ENCODE measurements at regions not wholly inside any gene's neighbourhood (a gene's known extent, or its start where the extent isn't known, plus 50 kb on each side); places are given as distances from the start of the nearest gene placed in this dataset.
"Not testable (repeated sequence)": the region's sequence is repeated elsewhere in the genome, so short reads cannot be mapped to it uniquely, and the experiment has no call there.

DNA sequence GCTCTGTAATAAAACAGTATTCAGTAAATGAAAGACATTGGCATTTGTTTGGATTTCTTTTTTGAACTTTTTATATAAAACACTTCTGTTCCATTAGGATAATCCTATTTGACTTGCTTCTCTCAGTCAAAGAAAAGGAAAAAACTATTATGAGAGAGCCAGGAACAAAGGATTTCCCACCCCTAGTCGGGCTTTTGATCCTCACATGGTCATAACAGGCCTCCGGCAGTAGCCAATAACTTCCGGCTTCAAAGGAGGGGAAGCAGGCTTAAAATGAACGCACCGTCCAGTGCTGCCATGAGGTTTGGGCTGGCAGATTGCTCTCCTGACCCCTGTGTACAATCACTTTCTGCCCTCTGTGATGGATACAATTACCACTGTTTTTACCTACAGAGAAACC lies 209.3 kb downstream of the ZNF608 start:
- no peak overlapping the region for H3K4me3 ChIP-seq (ENCODE audit: low read depth, low read length)
- in situ Hi-C loops (cut with HindIII; ENCODE audit: low sequenced_read_pairs): no loop called here
- TF ChIP-seq, protein P1, sequence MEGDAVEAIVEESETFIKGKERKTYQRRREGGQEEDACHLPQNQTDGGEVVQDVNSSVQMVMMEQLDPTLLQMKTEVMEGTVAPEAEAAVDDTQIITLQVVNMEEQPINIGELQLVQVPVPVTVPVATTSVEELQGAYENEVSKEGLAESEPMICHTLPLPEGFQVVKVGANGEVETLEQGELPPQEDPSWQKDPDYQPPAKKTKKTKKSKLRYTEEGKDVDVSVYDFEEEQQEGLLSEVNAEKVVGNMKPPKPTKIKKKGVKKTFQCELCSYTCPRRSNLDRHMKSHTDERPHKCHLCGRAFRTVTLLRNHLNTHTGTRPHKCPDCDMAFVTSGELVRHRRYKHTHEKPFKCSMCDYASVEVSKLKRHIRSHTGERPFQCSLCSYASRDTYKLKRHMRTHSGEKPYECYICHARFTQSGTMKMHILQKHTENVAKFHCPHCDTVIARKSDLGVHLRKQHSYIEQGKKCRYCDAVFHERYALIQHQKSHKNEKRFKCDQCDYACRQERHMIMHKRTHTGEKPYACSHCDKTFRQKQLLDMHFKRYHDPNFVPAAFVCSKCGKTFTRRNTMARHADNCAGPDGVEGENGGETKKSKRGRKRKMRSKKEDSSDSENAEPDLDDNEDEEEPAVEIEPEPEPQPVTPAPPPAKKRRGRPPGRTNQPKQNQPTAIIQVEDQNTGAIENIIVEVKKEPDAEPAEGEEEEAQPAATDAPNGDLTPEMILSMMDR (IDR thresholded peaks at IDR 0.05; ENCODE audit: low read depth, low read length, missing control alignments): no peak
- no peak for DNase-seq (ENCODE audit: low read depth)

DNA sequence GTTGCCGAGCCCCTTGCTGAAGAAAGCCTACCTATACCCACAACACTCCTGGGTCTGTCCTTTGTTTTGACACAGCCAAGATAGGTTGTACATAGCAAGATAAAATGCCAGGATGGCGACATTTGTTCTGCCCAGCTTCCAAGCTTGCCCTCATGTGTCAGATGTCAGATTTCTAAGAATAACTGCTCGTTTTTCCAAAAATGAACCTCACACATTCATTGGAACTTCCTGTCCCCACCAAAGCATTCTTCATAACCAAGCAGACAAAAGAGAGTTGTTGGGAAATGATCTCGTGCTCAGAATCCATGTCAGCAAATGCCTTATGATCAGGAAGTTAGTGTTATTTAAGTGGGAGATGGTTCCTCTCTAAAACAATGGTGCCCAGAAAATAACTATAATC lies 210.1 kb downstream of the ZNF608 start:
- TF ChIP-seq, protein P1 (IDR thresholded peaks at IDR 0.05; ENCODE audit: low read depth, low read length, missing control alignments): no peak
- DNase-seq (ENCODE audit: low read depth): no peak
- in situ Hi-C loops (cut with HindIII; ENCODE audit: low sequenced_read_pairs): no loop called here
- no peak overlapping the region for H3K4me3 ChIP-seq (ENCODE audit: low read depth, low read length)

DNA sequence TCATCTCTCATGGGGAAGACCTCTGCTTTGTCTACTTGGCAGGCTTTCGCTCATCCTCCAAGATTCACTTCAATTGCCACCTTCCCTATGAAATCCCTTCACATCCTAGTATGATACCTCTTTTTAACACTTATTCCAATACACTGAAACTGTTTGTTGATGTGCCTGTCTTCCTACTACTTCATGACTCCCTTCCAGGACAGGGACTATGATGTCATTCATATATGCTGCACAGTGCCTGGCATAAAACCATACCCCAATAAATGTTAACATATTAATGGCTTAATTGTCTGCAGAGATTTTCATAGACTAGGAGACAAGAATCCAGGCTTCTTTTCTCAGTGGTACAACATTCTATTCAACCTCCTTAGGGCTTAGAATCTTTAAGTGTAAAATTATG lies 215.5 kb downstream of the ZNF608 start:
- H3K4me3 ChIP-seq (ENCODE audit: low read depth, low read length): no peak overlapping the region
- DNase-seq (ENCODE audit: low read depth): no peak
- in situ Hi-C loops (cut with HindIII; ENCODE audit: low sequenced_read_pairs): no loop called here
- TF ChIP-seq, protein P1 (IDR thresholded peaks at IDR 0.05; ENCODE audit: low read depth, low read length, missing control alignments): no peak

DNA sequence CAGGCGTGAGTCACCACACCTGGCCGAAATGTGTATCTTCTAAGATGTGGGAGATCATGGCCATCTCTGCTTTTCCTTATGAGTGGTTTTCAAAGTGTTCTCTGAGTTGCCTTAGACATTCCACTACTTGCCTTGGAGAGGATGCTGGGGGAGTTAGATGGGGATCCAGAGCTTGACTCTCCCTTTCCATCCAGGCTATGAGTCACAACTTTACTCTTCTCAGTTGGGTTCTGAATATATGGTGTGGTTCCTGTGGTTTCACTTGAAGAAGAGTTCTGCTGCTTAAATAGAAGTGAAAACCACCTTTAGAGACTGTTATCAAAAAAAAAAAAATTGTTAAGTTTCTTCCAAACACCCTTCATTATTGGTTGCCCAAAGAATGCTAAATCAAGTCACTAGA lies 217.6 kb downstream of the ZNF608 start:
- in situ Hi-C loops (cut with HindIII; ENCODE audit: low sequenced_read_pairs): no loop called here
- peak; percentile 81 for DNase-seq (ENCODE audit: low read depth)
- H3K4me3 ChIP-seq (ENCODE audit: low read depth, low read length): no peak overlapping the region
- TF ChIP-seq, protein P1 (IDR thresholded peaks at IDR 0.05; ENCODE audit: low read depth, low read length, missing control alignments): no peak

DNA sequence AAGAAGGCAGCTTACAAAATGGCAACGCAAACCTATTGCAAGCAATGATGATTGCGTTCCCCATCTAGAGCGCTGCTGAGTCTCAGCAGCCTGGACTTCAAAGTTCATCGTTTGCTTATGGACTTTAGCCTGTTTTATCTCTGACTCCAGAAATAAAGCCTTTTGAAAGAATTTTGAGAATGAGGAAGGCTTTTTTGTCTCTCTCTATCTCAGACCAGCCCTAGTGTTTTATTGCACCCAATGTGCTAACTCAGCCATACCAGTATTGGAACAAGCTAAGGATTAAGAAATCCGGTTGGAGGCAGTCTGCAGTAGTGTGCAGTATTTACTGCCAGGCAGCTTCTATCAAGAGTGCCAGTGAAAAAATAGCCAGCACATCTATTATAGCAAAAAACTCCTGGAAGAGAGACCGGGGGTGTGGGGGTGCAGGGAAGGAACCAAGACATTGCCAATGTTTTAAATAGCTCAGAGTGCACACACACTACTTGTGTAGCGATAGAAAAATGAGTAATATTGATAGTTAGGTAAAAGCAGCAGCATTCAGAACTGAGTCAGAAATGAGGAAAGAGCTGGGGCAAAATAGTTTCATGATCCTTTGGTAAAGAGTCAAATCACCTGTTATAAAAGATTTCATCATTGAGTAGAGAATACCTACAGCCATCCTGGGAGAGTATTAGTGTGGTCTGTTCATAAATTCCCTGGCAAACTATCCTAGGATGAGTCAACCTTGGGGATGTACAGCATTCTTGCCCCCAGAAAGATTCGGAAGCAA lies 219.0 kb downstream of the ZNF608 start:
- TF ChIP-seq, protein P1 (IDR thresholded peaks at IDR 0.05; ENCODE audit: low read depth, low read length, missing control alignments): no peak
- H3K4me3 ChIP-seq (ENCODE audit: low read depth, low read length): no peak overlapping the region
- peak; percentile 41 for DNase-seq (ENCODE audit: low read depth)
- in situ Hi-C loops (cut with HindIII; ENCODE audit: low sequenced_read_pairs): no loop called here

DNA sequence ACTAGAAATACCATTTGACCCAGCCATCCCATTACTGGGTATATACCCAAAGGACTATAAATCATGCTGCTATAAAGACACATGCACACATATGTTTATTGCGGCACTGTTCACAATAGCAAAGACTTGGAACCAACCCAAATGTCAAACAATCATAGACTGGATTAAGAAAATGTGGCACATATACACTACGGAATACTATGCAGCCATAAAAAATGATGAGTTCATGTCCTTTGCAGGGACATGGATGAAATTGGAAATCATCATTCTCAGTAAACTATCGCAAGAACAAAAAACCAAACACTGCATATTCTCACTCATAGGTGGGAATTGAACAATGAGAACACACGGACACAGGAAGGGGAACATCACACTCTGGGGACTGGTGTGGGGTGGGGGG lies 220.4 kb downstream of the ZNF608 start:
- in situ Hi-C loops (cut with HindIII; ENCODE audit: low sequenced_read_pairs); H3K4me3 ChIP-seq (ENCODE audit: low read depth, low read length): not testable (repeated sequence)

DNA sequence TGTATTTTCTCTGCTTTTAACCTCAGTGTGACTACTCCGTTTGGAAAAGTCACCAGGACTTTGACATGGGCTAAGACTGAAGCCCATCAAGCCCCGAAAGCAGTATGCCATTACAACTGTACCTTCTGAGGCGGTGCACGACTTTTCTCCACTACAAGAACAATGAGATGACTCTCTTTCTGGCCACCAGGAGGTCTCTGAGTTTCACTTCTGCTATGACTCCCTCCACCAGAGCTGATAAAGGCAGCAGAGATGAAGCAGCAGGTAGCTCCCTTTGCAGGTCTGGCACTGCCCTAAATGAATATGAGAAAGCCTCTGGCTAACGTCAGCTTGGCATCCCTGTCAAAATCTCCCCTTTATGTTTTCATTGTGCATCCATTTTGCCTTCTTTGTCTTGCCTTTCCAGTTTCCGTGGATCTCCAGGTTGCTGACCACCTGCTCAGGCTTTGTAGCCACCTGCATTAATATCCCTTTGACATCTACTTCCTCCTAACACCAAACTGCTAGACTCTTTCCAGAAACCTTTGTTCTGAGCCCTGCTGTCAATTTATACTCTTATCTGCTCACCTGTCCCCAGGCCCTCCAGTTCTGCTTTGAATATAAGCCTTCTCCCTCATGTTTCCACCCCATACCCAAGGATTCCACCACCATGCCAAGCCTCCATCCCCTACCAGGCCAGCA lies 221.7 kb downstream of the ZNF608 start:
- DNase-seq (ENCODE audit: low read depth): no peak
- in situ Hi-C loops (cut with HindIII; ENCODE audit: low sequenced_read_pairs): no loop called here
- TF ChIP-seq, protein P1 (IDR thresholded peaks at IDR 0.05; ENCODE audit: low read depth, low read length, missing control alignments): no peak

More for the DNA sequence above, 220.4 kb downstream of the ZNF608 start:
- DNase-seq (ENCODE audit: low read depth): not testable (repeated sequence)

More for the DNA sequence above, 221.7 kb downstream of the ZNF608 start:
- H3K4me3 ChIP-seq (ENCODE audit: low read depth, low read length): no peak overlapping the region
